Astrocyte (in vitro differentiated cells and primary cell): ENCODE measurements at regions not wholly inside any gene's neighbourhood (a gene's known extent, or its start where the extent isn't known, plus 50 kb on each side); places are given as distances from the start of the nearest gene placed in this dataset.
"Not testable (repeated sequence)": the region's sequence is repeated elsewhere in the genome, so short reads cannot be mapped to it uniquely, and the experiment has no call there.

Experiments used
- CTCF ChIP-seq: IDR thresholded peaks from 2 replicates; pipeline ENCODE4 v1.5.1; 2011; ENCODE audit warnings: low read depth, mild to moderate bottlenecking, inconsistent platforms, low read length, moderate library complexity; ENCODE audit not compliant: insufficient read depth
- EZH2 ChIP-seq: IDR thresholded peaks from 2 replicates; pipeline ENCODE4 v1.6.1; 2012; ENCODE audit warnings: mild to moderate bottlenecking, low read length, inconsistent platforms; ENCODE audit not compliant: insufficient read depth

- not testable (repeated sequence) for TF ChIP-seq CTCF, EZH2
These were observed 111.4 kb upstream of the PLEKHM1 start for GRCh38 chr17:45601605-45602539.
